ENCODE measurements at regions not wholly inside any gene's neighbourhood (a gene's known extent, or its start where the extent isn't known, plus 50 kb on each side); places are given as distances from the start of the nearest gene placed in this dataset.

- TF ChIP-seq POLR2A (IDR thresholded peaks at IDR 0.05): no peak
- H3K27ac ChIP-seq: no peak overlapping the region
- peak overlapping the region in 3 of 4 donors; percentile 36 to 49 (median 47) for H3K4me3 ChIP-seq
- H3K27me3 ChIP-seq: peaks cover 0 to 11% (median 6%) of the 10 kb centered on the region in 4 donors
- no peaks in the 10 kb centered on the region for H3K36me3 ChIP-seq
- H3K4me1 ChIP-seq: peaks cover 3 to 10% (median 8%) of the 10 kb centered on the region in 4 donors
- no peak for DNase-seq
- 32 to 51% methylated on average over 7 to 14 of the region's 18 CpGs for WGBS, 2 donors
- no peak for ATAC-seq (ENCODE audit: low FRiP score in 2 of 2)
- H3K9me3 ChIP-seq: no peaks in the 10 kb centered on the region
Observed at GRCh38 chr10:61001731-61002122, 57.7 kb upstream of the RHOBTB1 start.

GRCh38 chr10:61000769-61001730, 57.1 kb upstream of the RHOBTB1 start:
- Histone ChIP-seq H3K4me1 (peaks cover 3 to 10% (median 8%) of the 10 kb centered on the region in 4 donors), H3K4me3 (peak overlapping the region in 3 of 4 donors; percentile 36 to 49 (median 47)), H3K27ac (no peak overlapping the region), H3K36me3 (no peaks in the 10 kb centered on the region), H3K9me3 (no peaks in the 10 kb centered on the region), H3K27me3 (peaks cover 0 to 11% (median 6%) of the 10 kb centered on the region in 4 donors)
- TF ChIP-seq POLR2AphosphoS5 (IDR thresholded peaks at IDR 0.05): no peak
- TF ChIP-seq POLR2A (IDR thresholded peaks at IDR 0.05): no peak
- no peak for TF ChIP-seq EP300 (IDR thresholded peaks at IDR 0.05)
- TF ChIP-seq, protein P1, sequence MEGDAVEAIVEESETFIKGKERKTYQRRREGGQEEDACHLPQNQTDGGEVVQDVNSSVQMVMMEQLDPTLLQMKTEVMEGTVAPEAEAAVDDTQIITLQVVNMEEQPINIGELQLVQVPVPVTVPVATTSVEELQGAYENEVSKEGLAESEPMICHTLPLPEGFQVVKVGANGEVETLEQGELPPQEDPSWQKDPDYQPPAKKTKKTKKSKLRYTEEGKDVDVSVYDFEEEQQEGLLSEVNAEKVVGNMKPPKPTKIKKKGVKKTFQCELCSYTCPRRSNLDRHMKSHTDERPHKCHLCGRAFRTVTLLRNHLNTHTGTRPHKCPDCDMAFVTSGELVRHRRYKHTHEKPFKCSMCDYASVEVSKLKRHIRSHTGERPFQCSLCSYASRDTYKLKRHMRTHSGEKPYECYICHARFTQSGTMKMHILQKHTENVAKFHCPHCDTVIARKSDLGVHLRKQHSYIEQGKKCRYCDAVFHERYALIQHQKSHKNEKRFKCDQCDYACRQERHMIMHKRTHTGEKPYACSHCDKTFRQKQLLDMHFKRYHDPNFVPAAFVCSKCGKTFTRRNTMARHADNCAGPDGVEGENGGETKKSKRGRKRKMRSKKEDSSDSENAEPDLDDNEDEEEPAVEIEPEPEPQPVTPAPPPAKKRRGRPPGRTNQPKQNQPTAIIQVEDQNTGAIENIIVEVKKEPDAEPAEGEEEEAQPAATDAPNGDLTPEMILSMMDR (IDR thresholded peaks at IDR 0.05): no peak
- WGBS, 2 donors: 11 to 29% methylated on average over 15 to 30 of the region's 78 CpGs
- peak; percentile 15 to 31 for ATAC-seq (ENCODE audit: low FRiP score in 2 of 2)
- peak in 1 of 2 donors; percentile 85 for DNase-seq

DNA sequence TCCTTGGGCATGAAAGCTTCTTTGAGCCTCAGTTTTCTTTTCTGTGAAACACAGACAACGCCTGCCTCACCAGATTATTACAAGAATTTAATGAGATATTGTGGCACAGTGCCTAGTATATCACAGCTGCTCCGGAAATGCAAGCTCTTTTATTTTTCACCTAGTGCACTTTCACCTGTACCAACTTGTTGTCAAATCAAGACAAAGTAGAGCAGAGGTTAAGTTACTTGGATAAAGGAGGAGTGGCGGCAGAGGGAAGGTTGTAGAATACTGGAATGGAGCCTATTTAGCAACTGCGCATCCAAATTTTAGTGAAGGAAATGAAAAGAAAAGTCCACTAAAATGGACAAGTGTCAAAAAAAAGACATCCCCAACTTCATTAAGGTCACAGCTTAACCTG, 54.9 kb upstream of the RHOBTB1 start:
- peaks cover 0 to 11% (median 6%) of the 10 kb centered on the region in 4 donors for H3K27me3 ChIP-seq
- no peaks in the 10 kb centered on the region for H3K9me3 ChIP-seq
- no peaks in the 10 kb centered on the region for H3K36me3 ChIP-seq
- DNase-seq: no peak
- no peak overlapping the region for H3K4me3 ChIP-seq
- peaks cover 3 to 10% (median 8%) of the 10 kb centered on the region in 4 donors for H3K4me1 ChIP-seq
- WGBS, 2 donors: 87% methylated on average over 4 of the region's 4 CpGs
- no peak for TF ChIP-seq EP300 (IDR thresholded peaks at IDR 0.05)
- TF ChIP-seq, protein P1 (IDR thresholded peaks at IDR 0.05): no peak
- TF ChIP-seq POLR2AphosphoS5 (IDR thresholded peaks at IDR 0.05): no peak
- TF ChIP-seq POLR2A (IDR thresholded peaks at IDR 0.05): no peak
- ATAC-seq (ENCODE audit: low FRiP score in 2 of 2): no peak
- no peak overlapping the region for H3K27ac ChIP-seq

DNA sequence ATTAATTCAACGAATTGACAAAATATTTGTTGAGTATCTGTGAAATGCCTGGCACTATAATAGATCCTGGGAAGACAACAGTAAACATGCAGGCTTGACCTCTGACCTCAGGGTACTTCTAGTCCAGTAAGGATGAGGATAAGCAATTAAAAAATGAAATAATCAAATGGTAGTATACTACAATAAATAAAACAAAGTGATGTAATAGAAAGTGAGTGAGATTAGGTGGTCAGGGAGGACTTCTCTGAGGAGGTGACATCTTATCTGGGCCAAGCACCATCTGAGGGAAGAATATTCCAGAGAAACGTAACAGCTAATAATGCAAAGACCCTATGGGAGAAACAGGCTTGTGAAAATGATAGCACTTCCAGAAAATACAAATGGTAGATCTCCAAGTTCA, 50.1 kb upstream of the RHOBTB1 start:
- no peaks in the 10 kb centered on the region for H3K4me1 ChIP-seq
- H3K36me3 ChIP-seq: no peaks in the 10 kb centered on the region
- 87% methylated on average over 2 of the region's 2 CpGs for WGBS, 2 donors
- no peak overlapping the region for H3K27ac ChIP-seq
- H3K27me3 ChIP-seq: no peaks in the 10 kb centered on the region
- no peak for DNase-seq
- no peak for ATAC-seq (ENCODE audit: low FRiP score in 2 of 2)
- TF ChIP-seq POLR2AphosphoS5 (IDR thresholded peaks at IDR 0.05) (no peak), EP300 (IDR thresholded peaks at IDR 0.05) (no peak), POLR2A (IDR thresholded peaks at IDR 0.05) (no peak)
- TF ChIP-seq, protein P1 (IDR thresholded peaks at IDR 0.05): no peak
- H3K4me3 ChIP-seq: no peak overlapping the region
- no peaks in the 10 kb centered on the region for H3K9me3 ChIP-seq
